ENCODE measurements at regions not wholly inside any gene's neighbourhood (a gene's known extent, or its start where the extent isn't known, plus 50 kb on each side); places are given as distances from the start of the nearest gene placed in this dataset.

DNA sequence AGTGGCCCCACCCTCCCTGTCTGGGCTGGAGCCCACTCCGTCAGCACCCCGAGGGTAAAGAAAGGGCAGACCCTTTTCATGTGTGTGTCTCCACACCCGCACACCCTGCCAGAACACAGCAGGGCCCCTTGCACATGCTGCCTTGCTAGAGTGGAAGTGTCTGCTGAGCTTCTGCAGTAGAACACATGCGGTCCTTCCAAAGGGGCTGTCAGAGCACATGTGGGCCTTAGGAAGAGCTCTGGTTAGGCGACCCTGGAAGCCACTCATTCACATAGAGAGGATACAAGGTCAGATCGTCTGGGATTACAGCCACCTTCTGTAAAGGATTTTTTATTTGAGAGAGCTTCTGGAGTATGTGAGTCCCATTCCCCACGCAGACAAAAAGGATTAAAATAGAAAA lies 613.2 kb upstream of the RAB6C start:
- Histone ChIP-seq H3K4me1 (no peaks in the 10 kb centered on the region), H3K4me3 (ENCODE audit: low read depth, low read length) (no peak overlapping the region), H3K9me3 (no peaks in the 10 kb centered on the region), H3K36me3 (no peaks in the 10 kb centered on the region), H3K27me3 (no peaks in the 10 kb centered on the region)
- no peak for DNase-seq
- no peak for TF ChIP-seq CTCF (IDR thresholded peaks at IDR 0.05; ENCODE audit: low read depth, low read length)

DNA sequence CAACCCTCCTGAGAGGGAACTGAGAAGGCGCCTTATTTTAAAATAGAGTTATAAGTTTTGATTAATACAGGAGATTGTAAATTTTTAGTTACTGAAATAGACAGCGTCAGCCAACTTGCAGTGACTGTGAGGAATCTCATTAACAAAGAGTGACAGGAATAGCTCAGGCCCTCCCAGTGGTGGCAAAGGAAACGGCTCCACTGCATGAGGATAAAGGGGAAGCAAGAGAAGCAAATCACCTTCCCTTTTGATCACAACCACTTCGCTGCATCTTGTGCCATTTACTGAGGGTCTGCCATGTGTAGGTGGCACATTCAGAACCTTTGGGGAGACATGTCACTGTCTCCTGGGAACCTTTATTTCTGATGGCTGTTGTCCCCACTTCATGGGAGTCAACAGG lies 612.4 kb upstream of the RAB6C start:
- no peak for TF ChIP-seq CTCF (IDR thresholded peaks at IDR 0.05; ENCODE audit: low read depth, low read length)

DNA sequence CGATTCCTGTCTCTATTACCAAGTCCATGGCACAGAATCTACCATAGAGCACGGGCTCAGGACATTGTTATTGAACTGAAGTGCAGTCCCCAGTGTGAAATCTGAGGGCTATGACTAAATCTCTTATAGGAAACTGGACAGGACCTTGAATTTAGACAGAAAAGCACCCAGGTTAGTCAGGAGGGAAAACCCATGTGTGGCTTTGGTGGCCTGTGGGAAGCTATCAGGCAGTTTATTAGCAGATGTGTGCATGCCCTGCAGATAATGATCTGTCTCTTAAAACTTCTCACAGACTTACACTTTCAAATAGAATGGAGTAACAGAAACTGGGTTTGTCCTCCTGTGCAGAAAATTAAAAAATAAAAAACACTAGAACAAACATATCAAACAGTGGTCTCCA lies 610.0 kb upstream of the RAB6C start:
- Histone ChIP-seq H3K36me3 (no peaks in the 10 kb centered on the region), H3K27me3 (no peaks in the 10 kb centered on the region), H3K4me1 (no peaks in the 10 kb centered on the region), H3K4me3 (ENCODE audit: low read depth, low read length) (no peak overlapping the region), H3K9me3 (no peaks in the 10 kb centered on the region)
- no peak for DNase-seq
- no peak for TF ChIP-seq CTCF (IDR thresholded peaks at IDR 0.05; ENCODE audit: low read depth, low read length)

More for the DNA sequence above, 612.4 kb upstream of the RAB6C start:
- Histone ChIP-seq H3K27me3 (no peaks in the 10 kb centered on the region), H3K4me1 (no peaks in the 10 kb centered on the region), H3K36me3 (no peaks in the 10 kb centered on the region), H3K9me3 (no peaks in the 10 kb centered on the region), H3K4me3 (ENCODE audit: low read depth, low read length) (no peak overlapping the region)
- no peak for DNase-seq

DNA sequence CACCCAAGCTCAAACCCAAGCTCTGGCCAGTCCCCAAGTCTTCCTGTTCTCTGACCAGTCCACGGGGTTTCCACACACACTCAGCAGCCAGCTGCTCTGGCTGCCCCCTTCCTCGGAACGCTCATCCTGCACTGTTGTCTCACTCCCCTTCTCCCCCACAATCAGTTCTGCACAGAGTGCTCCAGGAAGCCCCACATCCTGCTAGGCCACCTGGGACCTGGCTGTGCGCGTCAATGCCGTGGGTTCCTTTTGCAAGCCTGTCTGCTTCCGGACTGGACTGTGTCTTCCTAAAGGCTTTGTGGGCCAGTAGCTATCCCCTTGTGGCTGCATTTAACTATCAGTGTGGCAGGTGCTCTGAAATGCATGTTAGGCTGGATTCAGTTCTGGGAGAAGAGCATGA lies 605.0 kb upstream of the RAB6C start:
- no peaks in the 10 kb centered on the region for H3K9me3 ChIP-seq
- DNase-seq: no peak
- no peak overlapping the region for H3K4me3 ChIP-seq (ENCODE audit: low read depth, low read length)
- H3K4me1 ChIP-seq: no peaks in the 10 kb centered on the region
- no peak for TF ChIP-seq CTCF (IDR thresholded peaks at IDR 0.05; ENCODE audit: low read depth, low read length)
- H3K27me3 ChIP-seq: no peaks in the 10 kb centered on the region
- no peaks in the 10 kb centered on the region for H3K36me3 ChIP-seq

GRCh38 chr2:129375632-129376425 lies 603.6 kb upstream of the RAB6C start:
- Histone ChIP-seq H3K9me3 (no peaks in the 10 kb centered on the region), H3K4me1 (no peaks in the 10 kb centered on the region), H3K4me3 (ENCODE audit: low read depth, low read length) (no peak overlapping the region), H3K36me3 (no peaks in the 10 kb centered on the region), H3K27me3 (no peaks in the 10 kb centered on the region)
- DNase-seq: no peak
- no peak for TF ChIP-seq CTCF (IDR thresholded peaks at IDR 0.05; ENCODE audit: low read depth, low read length)

DNA sequence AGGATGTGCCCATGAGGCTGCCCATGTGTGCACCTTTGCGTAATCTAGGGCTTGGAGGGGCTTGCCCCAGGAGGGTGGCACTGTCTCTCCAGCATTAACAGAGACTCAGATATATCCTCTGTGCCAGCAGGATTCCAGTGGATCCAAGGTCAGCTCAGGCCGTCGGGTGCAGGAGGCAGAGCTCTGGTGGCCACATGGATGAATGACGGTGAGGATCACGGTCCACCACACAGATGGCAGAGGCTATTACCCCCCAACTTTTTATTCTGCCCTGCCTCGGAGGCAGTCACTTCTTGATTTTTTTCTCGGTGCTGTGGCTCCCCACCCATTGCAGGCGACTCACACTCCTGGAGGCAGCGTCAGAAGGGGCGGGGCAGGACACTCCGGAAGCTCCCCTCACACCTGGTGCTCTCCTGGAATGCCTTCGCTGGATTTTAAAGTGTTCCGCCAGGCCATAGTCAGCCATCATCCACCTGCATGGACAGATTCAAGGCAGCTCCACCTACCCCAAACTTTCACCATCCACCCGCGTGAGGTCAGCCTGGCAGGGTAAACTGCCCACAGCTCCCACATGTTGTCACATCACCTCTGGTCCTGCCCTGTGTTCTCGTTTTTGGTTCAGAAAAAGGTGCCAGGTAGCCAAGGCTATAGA lies 602.9 kb upstream of the RAB6C start:
- H3K4me1 ChIP-seq: no peaks in the 10 kb centered on the region
- no peak overlapping the region for H3K4me3 ChIP-seq (ENCODE audit: low read depth, low read length)
- no peak for DNase-seq
- no peaks in the 10 kb centered on the region for H3K27me3 ChIP-seq
- no peaks in the 10 kb centered on the region for H3K36me3 ChIP-seq
- no peak for TF ChIP-seq CTCF (IDR thresholded peaks at IDR 0.05; ENCODE audit: low read depth, low read length)
- H3K9me3 ChIP-seq: no peaks in the 10 kb centered on the region
